BJ (cell line): ENCODE measurements at regions not wholly inside any gene's neighbourhood (a gene's known extent, or its start where the extent isn't known, plus 50 kb on each side); places are given as distances from the start of the nearest gene placed in this dataset.

Experiments
- CTCF ChIA-PET: fragments of 350-600 bp; formaldehyde crosslinking; extraction: SDS; loops from one replicate; lab custom pipeline; 2021; ENCODE audit warnings: antibody characterized with exemption, inconsistent platforms; lab: Yijun Ruan, JAX
- POLR2A ChIA-PET: fragments of 300-600 bp; sonication (Branson Sonifier 250); formaldehyde crosslinking; extraction: SDS; loops from one replicate; lab custom pipeline; 2021; ENCODE audit warnings: antibody characterized with exemption; lab: Charles Lee
- DNase-seq: peaks from one replicate; pipeline ENCODE4 v3.0.0-alpha.2; 2011; ENCODE audit warnings: low read depth
- H3K27me3 ChIP-seq: 2 replicates; pipeline ENCODE4 v1.6.0; 2011; ENCODE audit warnings: low read length; ENCODE audit not compliant: control insufficient read depth, insufficient read depth
- H3K36me3 ChIP-seq: 2 replicates; pipeline ENCODE4 v1.5.1; 2011; ENCODE audit warnings: low read length; ENCODE audit not compliant: control insufficient read depth, insufficient read depth
- H3K4me3 ChIP-seq: 2 replicates; pipeline ENCODE4 v1.5.1; 2011; ENCODE audit warnings: low read depth, mild to moderate bottlenecking, control low read depth, low read length
- CTCF ChIP-seq: IDR thresholded peaks from 2 replicates; pipeline ENCODE4 v1.5.1; 2011; ENCODE audit warnings: low read depth, mild to moderate bottlenecking, control low read depth, inconsistent platforms, low read length, moderate library complexity; ENCODE audit not compliant: insufficient read depth

- no peak for DNase-seq
- no peaks in the 10 kb centered on the region; the same call in 1 of the 2 replicates for H3K27me3 ChIP-seq
- no peaks in the 10 kb centered on the region for H3K36me3 ChIP-seq
- TF ChIP-seq CTCF: no peak
- CTCF ChIA-PET: interaction anchor here (2.1 to 2.2 kb wide), 2 partner anchors 10 to 19 kb away, joined by 8 to 12 read pairs; no protein-coding TSS in a partner anchor
- no peak overlapping the region for H3K4me3 ChIP-seq
- POLR2A ChIA-PET: no interaction called here
Measured at GRCh38 chr13:31518645-31519044, 220.7 kb upstream of the RXFP2 start.

- CTCF ChIA-PET: interaction anchor here (0.9 to 2.1 kb wide), 3 partner anchors 9 to 16 kb away, joined by 3 to 8 read pairs (median 3); no protein-coding TSS in a partner anchor
- no peak for DNase-seq
- no peak overlapping the region for H3K4me3 ChIP-seq
- no peaks in the 10 kb centered on the region for H3K36me3 ChIP-seq
- no peak for TF ChIP-seq CTCF
- peaks cover 3% of the 10 kb centered on the region; the same call in 1 of the 2 replicates for H3K27me3 ChIP-seq
- POLR2A ChIA-PET: no interaction called here
Measured at GRCh38 chr13:31521435-31521834, 217.9 kb upstream of the RXFP2 start.

- DNase-seq: no peak
- Histone ChIP-seq H3K4me3 (no peak overlapping the region), H3K27me3 (peaks cover 4% of the 10 kb centered on the region; the same call in 1 of the 2 replicates), H3K36me3 (no peaks in the 10 kb centered on the region)
- CTCF ChIA-PET: interaction anchor here (1.2 to 2.1 kb wide), 2 partner anchors 8 to 15 kb away, joined by 3 to 8 read pairs; no protein-coding TSS in a partner anchor
- no peak for TF ChIP-seq CTCF
- POLR2A ChIA-PET: no interaction called here
Measured at GRCh38 chr13:31522396-31522795, 216.9 kb upstream of the RXFP2 start.

DNA sequence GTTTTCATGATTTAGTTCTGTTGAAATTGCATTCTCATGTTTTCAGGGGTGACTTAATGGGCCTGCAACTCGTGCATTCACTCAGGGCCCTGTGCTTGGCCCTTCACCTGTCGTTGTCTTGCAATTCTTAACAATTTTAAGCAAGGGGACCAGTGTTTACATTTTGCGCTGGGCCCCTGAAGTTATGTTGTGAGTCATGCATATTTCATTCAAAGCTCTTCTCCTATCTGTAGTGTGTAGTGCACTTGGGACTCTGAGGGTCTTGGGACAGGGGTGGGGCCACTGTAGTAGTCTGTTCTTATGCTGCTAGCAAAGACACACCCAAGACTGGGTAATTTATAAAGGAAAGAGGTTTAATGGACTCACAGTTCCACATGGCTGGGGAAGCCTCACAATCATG is 211.2 kb upstream of the RXFP2 start:
- DNase-seq: no peak
- Histone ChIP-seq H3K27me3 (0 out of 2 replicates have a peak, but pooled peaks cover 4% of the 10 kb centered on the region), H3K36me3 (no peaks in the 10 kb centered on the region), H3K4me3 (no peak overlapping the region)
- no peak for TF ChIP-seq CTCF
- ChIA-PET POLR2A (interaction anchor here (0.5 kb wide), 1 partner anchor 22 kb away, joined by 4 read pairs; no protein-coding TSS in a partner anchor), CTCF (interaction anchor here (2.0 kb wide), 1 partner anchor 10 kb away, joined by 4 read pairs; no protein-coding TSS in a partner anchor)

- ChIA-PET CTCF (interaction anchor here (2.0 kb wide), 1 partner anchor 9 kb away, joined by 4 read pairs; no protein-coding TSS in a partner anchor), POLR2A (interaction anchor here (0.5 kb wide), 1 partner anchor 22 kb away, joined by 4 read pairs; no protein-coding TSS in a partner anchor)
- DNase-seq: no peak
Measured at GRCh38 chr13:31528758-31529157, 210.6 kb upstream of the RXFP2 start.

More at GRCh38 chr13:31528758-31529157, 210.6 kb upstream of the RXFP2 start:
- Histone ChIP-seq H3K36me3 (no peaks in the 10 kb centered on the region), H3K4me3 (no peak overlapping the region), H3K27me3 (0 out of 2 replicates have a peak, but pooled peaks cover 4% of the 10 kb centered on the region)
- no peak for TF ChIP-seq CTCF
